Fibroblast of lung (primary cell): ENCODE measurements at regions not wholly inside any gene's neighbourhood (a gene's known extent, or its start where the extent isn't known, plus 50 kb on each side); places are given as distances from the start of the nearest gene placed in this dataset.

Experiments used
- DNase-seq, 2 donors: peaks; one replicate each; pipeline versions ENCODE4 v3.0.0 to v3.0.0-alpha.2; 2010; ENCODE audit warnings: low read depth in 2 of 2
- H2AFZ ChIP-seq: 2 replicates; pipeline ENCODE4 v1.5.1; 2012; ENCODE audit warnings: low read length, control low read depth, inconsistent platforms
- H3K27ac ChIP-seq: 2 replicates; pipeline ENCODE4 v1.5.1; 2011; ENCODE audit warnings: low read length, control low read depth; ENCODE audit not compliant: insufficient read depth
- H3K27me3 ChIP-seq: 2 replicates; pipeline ENCODE4 v1.5.1; 2011; ENCODE audit warnings: mild to moderate bottlenecking, low read length; ENCODE audit not compliant: control insufficient read depth, insufficient read depth
- H3K36me3 ChIP-seq: 2 replicates; pipeline ENCODE4 v1.5.1; 2011; ENCODE audit warnings: low read length; ENCODE audit not compliant: control insufficient read depth, insufficient read depth
- H3K4me1 ChIP-seq: 2 replicates; pipeline ENCODE4 v1.5.1; 2011; ENCODE audit warnings: low read length; ENCODE audit not compliant: control insufficient read depth, insufficient read depth; ENCODE audit errors: extremely low read depth
- H3K4me2 ChIP-seq: 2 replicates; pipeline ENCODE4 v1.5.1; 2011; ENCODE audit warnings: low read length, control low read depth; ENCODE audit not compliant: insufficient read depth; ENCODE audit errors: extremely low read depth
- H3K4me3 ChIP-seq, 4 experiments: fragments of 200-600 bp in 1 of 4; sonication (generic) in 1 of 4; replicated peaks in 1 of 4; 2 replicates each; pipeline ENCODE4 v1.5.1; 2011 to 2016; ENCODE audit warnings: low read length in 4 of 4, low read depth in 3 of 4, mild to moderate bottlenecking in 3 of 4, control low read depth in 2 of 4, inconsistent platforms in 1 of 4, mixed read lengths in 1 of 4; ENCODE audit not compliant: insufficient read depth in 1 of 4; ENCODE audit errors: control extremely low read depth in 1 of 4
- H3K79me2 ChIP-seq: 2 replicates; pipeline ENCODE4 v1.5.1; 2012; ENCODE audit warnings: mild to moderate bottlenecking, low read length, inconsistent platforms; ENCODE audit not compliant: control insufficient read depth, insufficient read depth
- H3K9ac ChIP-seq: 2 replicates; pipeline ENCODE4 v1.5.1; 2011; ENCODE audit warnings: mild to moderate bottlenecking, low read length, control low read depth; ENCODE audit not compliant: insufficient read depth
- H3K9me3 ChIP-seq: 2 replicates; pipeline ENCODE4 v1.5.1; 2012; ENCODE audit warnings: low read depth, low read length; ENCODE audit not compliant: control insufficient read depth, insufficient read depth
- H4K20me1 ChIP-seq: 2 replicates; pipeline ENCODE4 v1.5.1; 2011; ENCODE audit warnings: low read length; ENCODE audit not compliant: control insufficient read depth, insufficient read depth; ENCODE audit errors: extremely low read depth
- CTCF ChIP-seq, 2 donors: IDR thresholded peaks in 1 of 2; conservative IDR thresholded peaks in 1 of 2; 1 replicate in 1 of 2; 2 replicates in 1 of 2; pipeline ENCODE4 v1.5.1; 2011 to 2012; ENCODE audit warnings: low read length in 2 of 2, control low read depth in 1 of 2, inconsistent platforms in 1 of 2, low read depth in 1 of 2, mild to moderate bottlenecking in 1 of 2
- EZH2 ChIP-seq: IDR thresholded peaks from 2 replicates; pipeline ENCODE4 v1.5.1; 2012; ENCODE audit warnings: low read length, control low read depth, mild to moderate bottlenecking; ENCODE audit errors: missing control alignments

- Histone ChIP-seq H3K27ac (no peak overlapping the region), H3K9ac (no peak overlapping the region), H3K4me1 (peaks cover 2% of the 10 kb centered on the region), H3K79me2 (no peaks in the 10 kb centered on the region), H3K9me3 (no peaks in the 10 kb centered on the region), H3K36me3 (no peaks in the 10 kb centered on the region), H3K27me3 (no peaks in the 10 kb centered on the region), H4K20me1 (no peaks in the 10 kb centered on the region), H3K4me3 (no peak overlapping the region), H3K4me2 (no peak overlapping the region), H2AFZ (no peak overlapping the region)
- DNase-seq, result no peak
- no peak for TF ChIP-seq CTCF (conservative IDR thresholded peaks at IDR 0.05 in 1 of 2, IDR thresholded peaks at IDR 0.05 in 1 of 2; ENCODE audit: low read depth in 1 of 2, low read length in 2 of 2)
- no peak for TF ChIP-seq EZH2
Observed at GRCh38 chr3:177742273-177742672, 545.0 kb upstream of the TBL1XR1 start.

GRCh38 chr3:177743173-177743890, 546.0 kb upstream of the TBL1XR1 start:
- H3K27ac ChIP-seq, result no peak overlapping the region
- TF ChIP-seq EZH2 (no peak), CTCF (conservative IDR thresholded peaks at IDR 0.05 in 1 of 2, IDR thresholded peaks at IDR 0.05 in 1 of 2; ENCODE audit: low read depth in 1 of 2, low read length in 2 of 2) (no peak)
- H3K9me3 ChIP-seq, result no peaks in the 10 kb centered on the region
- no peak overlapping the region for H2AFZ ChIP-seq
- H3K36me3 ChIP-seq, result no peaks in the 10 kb centered on the region
- H3K9ac ChIP-seq, result no peak overlapping the region
- H3K79me2 ChIP-seq, result no peaks in the 10 kb centered on the region
- H3K4me2 ChIP-seq, result no peak overlapping the region
- no peaks in the 10 kb centered on the region for H4K20me1 ChIP-seq
- no peaks in the 10 kb centered on the region for H3K27me3 ChIP-seq
- no peak for DNase-seq
- H3K4me3 ChIP-seq, result no peak overlapping the region
- peaks cover 2% of the 10 kb centered on the region for H3K4me1 ChIP-seq

DNA sequence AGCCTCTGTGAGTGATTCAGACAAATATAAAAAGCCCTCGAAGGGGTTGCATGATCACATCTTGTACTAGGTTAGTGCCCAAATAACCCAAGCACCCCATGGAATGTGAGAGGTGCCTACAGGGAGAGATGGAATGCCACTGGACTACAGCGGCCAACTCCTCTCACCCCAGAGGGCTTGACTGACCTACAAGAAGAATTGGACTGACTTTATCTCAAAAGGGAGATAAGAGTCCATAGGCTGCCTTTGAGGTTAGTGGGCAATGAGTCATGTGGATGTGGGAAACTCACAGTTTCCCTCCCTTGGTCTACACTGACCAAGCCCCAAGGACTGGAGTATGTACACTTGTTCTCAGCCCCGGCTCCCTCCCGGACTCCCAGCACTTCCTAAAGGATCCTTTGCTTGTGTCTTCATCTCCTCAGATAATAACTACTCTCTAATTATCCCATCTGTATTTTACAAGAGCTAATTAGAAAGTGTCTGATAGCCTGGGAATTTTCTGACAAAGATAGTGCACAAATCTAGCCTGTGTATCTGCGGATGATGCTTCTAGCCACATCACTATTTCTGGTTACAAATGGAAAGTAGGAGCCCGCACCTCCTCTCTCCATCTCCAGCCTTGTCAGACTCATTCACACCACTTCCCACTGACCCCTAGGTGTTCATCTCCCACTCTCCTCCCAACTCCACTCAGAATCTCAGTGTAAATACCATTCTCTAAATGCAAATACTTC, 547.8 kb upstream of the TBL1XR1 start:
- Histone ChIP-seq H4K20me1 (no peaks in the 10 kb centered on the region), H3K79me2 (no peaks in the 10 kb centered on the region), H3K4me1 (peaks cover 2% of the 10 kb centered on the region), H3K36me3 (no peaks in the 10 kb centered on the region), H3K4me3 (no peak overlapping the region), H3K9ac (no peak overlapping the region), H3K27ac (no peak overlapping the region), H3K9me3 (no peaks in the 10 kb centered on the region), H3K27me3 (no peaks in the 10 kb centered on the region), H2AFZ (no peak overlapping the region), H3K4me2 (no peak overlapping the region)
- peak; percentile 40 to 97 for DNase-seq
- TF ChIP-seq CTCF (conservative IDR thresholded peaks at IDR 0.05 in 1 of 2, IDR thresholded peaks at IDR 0.05 in 1 of 2; ENCODE audit: low read depth in 1 of 2, low read length in 2 of 2) (no peak), EZH2 (no peak)
